Liver (tissue), 8 donors: ENCODE measurements at regions not wholly inside any gene's neighbourhood (a gene's known extent, or its start where the extent isn't known, plus 50 kb on each side); places are given as distances from the start of the nearest gene placed in this dataset.

ENCODE experiments used
- DNase-seq: peaks from one replicate; pipeline ENCODE4 v3.0.0-alpha.2; 2017; ENCODE audit warnings: low spot score
- H3K27ac ChIP-seq, 2 donors: one replicate each; pipeline ENCODE4 v1.7.0; 2013; ENCODE audit warnings: inconsistent platforms in 2 of 2, low read length in 2 of 2, control low read depth in 1 of 2, low read depth in 1 of 2, mild to moderate bottlenecking in 1 of 2
- H3K27me3 ChIP-seq, 4 donors: one replicate each; pipeline versions ENCODE4 v1.6.1 to v1.7.0; 2013; ENCODE audit warnings: low read length in 3 of 4, inconsistent platforms in 1 of 4, mild to moderate bottlenecking in 1 of 4, moderate library complexity in 1 of 4; ENCODE audit not compliant: control insufficient read depth in 4 of 4, insufficient read depth in 4 of 4
- H3K36me3 ChIP-seq, 4 donors: one replicate each; pipeline versions ENCODE4 v1.6.1 to v1.7.0; 2013; ENCODE audit warnings: low read length in 3 of 4, mild to moderate bottlenecking in 3 of 4, low read depth in 1 of 4, moderate library complexity in 1 of 4; ENCODE audit not compliant: control insufficient read depth in 4 of 4, insufficient read depth in 3 of 4
- H3K4me1 ChIP-seq, 4 donors: one replicate each; pipeline versions ENCODE4 v1.6.1 to v1.7.0; 2013; ENCODE audit warnings: low read length in 3 of 4, mild to moderate bottlenecking in 3 of 4, moderate library complexity in 1 of 4; ENCODE audit not compliant: control insufficient read depth in 4 of 4, insufficient read depth in 4 of 4
- H3K4me3 ChIP-seq, 3 donors: one replicate each; pipeline versions ENCODE4 v1.6.1 to v1.7.0; 2013; ENCODE audit warnings: low read length in 3 of 3, control low read depth in 1 of 3, low read depth in 1 of 3, mild to moderate bottlenecking in 1 of 3
- H3K9ac ChIP-seq, 2 donors: one replicate each; pipeline ENCODE4 v1.7.0; 2013; ENCODE audit warnings: low read length in 2 of 2, mild to moderate bottlenecking in 2 of 2, moderate library complexity in 2 of 2, control low read depth in 1 of 2, low read depth in 1 of 2
- H3K9me3 ChIP-seq, 4 donors: one replicate each; pipeline versions ENCODE4 v1.6.1 to v1.7.0; 2013; ENCODE audit warnings: low read length in 3 of 4; ENCODE audit not compliant: control insufficient read depth in 4 of 4
- ATF3 ChIP-seq: IDR thresholded peaks from 2 replicates; pipeline ENCODE4 v1.6.1; 2016; ENCODE audit warnings: antibody characterized with exemption
- CTCF ChIP-seq: fragments of 150-350 bp; IDR thresholded peaks from 2 replicates; pipeline ENCODE4 v1.5.1; 2017; ENCODE audit warnings: improper control_type of control experiment, low read depth, low read length; ENCODE audit not compliant: missing input control
- EGR1 ChIP-seq, 2 donors: IDR thresholded peaks; 2 replicates each; pipeline ENCODE4 v1.6.1; 2016 to 2018; ENCODE audit warnings: antibody characterized with exemption in 2 of 2, low read depth in 2 of 2
- GABPA ChIP-seq, 2 donors: IDR thresholded peaks in 1 of 2; conservative IDR thresholded peaks in 1 of 2; 2 replicates each; pipeline ENCODE4 v1.6.1; 2016; ENCODE audit warnings: antibody characterized with exemption in 2 of 2, mild to moderate bottlenecking in 1 of 2, moderate library complexity in 1 of 2
- HNF4A ChIP-seq, 2 donors: conservative IDR thresholded peaks; 2 replicates each; pipeline ENCODE4 v1.6.1; 2016; ENCODE audit warnings: antibody characterized with exemption in 2 of 2, mild to moderate bottlenecking in 2 of 2
- HNF4G ChIP-seq: IDR thresholded peaks from 2 replicates; pipeline ENCODE4 v1.6.1; 2016; ENCODE audit warnings: antibody characterized with exemption
- JUND ChIP-seq, 2 donors: IDR thresholded peaks; 2 replicates each; pipeline ENCODE4 v1.6.1; 2016; ENCODE audit warnings: antibody characterized with exemption in 2 of 2
- NR2F2 ChIP-seq: IDR thresholded peaks from 2 replicates; pipeline ENCODE4 v1.6.1; 2016; ENCODE audit warnings: antibody characterized with exemption
- RAD21 ChIP-seq, 2 donors: IDR thresholded peaks; 2 replicates each; pipeline ENCODE4 v1.6.1; 2016; ENCODE audit warnings: antibody characterized with exemption in 2 of 2, mild to moderate bottlenecking in 2 of 2
- REST ChIP-seq: IDR thresholded peaks from 2 replicates; pipeline ENCODE4 v1.6.1; 2016; ENCODE audit warnings: antibody characterized with exemption, mild to moderate bottlenecking
- RXRA ChIP-seq, 2 donors: IDR thresholded peaks; 2 replicates each; pipeline ENCODE4 v1.6.1; 2017 to 2018; ENCODE audit warnings: antibody characterized with exemption in 2 of 2, mild to moderate bottlenecking in 1 of 2
- TAF1 ChIP-seq: conservative IDR thresholded peaks from 2 replicates; pipeline ENCODE4 v1.6.1; 2016; ENCODE audit warnings: antibody characterized with exemption, mild to moderate bottlenecking
- YY1 ChIP-seq: IDR thresholded peaks from 2 replicates; pipeline ENCODE4 v1.6.1; 2016; ENCODE audit warnings: antibody characterized with exemption, mild to moderate bottlenecking
- ZBTB33 ChIP-seq: IDR thresholded peaks from 2 replicates; pipeline ENCODE4 v1.6.1; 2016; ENCODE audit warnings: antibody characterized with exemption
- WGBS: extraction: QIAGEN DNeasy Blood & Tissue Kit; methylation state at CpG from one replicate; pipeline ENCODE4 v1.1.7; 2013; 5-methylcytosine and 5-hydroxymethylcytosine counted together
- donor health status: healthy.
- donor health status: healthy.
- donor health status: healthy.
- donor health status: healthy.
- donor health status: healthy.

- Histone ChIP-seq H3K36me3 (no peaks in the 10 kb centered on the region), H3K27me3 (no peaks in the 10 kb centered on the region), H3K4me3 (no peak overlapping the region), H3K4me1 (no peaks in the 10 kb centered on the region), H3K9ac (no peak overlapping the region), H3K9me3 (no peaks in the 10 kb centered on the region), H3K27ac (no peak overlapping the region)
- TF ChIP-seq TAF1 = no peak
- TF ChIP-seq RXRA (IDR thresholded peaks at IDR 0.05) = no peak
- no peak for TF ChIP-seq HNF4G
- no peak for TF ChIP-seq ZBTB33
- no peak for TF ChIP-seq EGR1 (IDR thresholded peaks at IDR 0.05; ENCODE audit: low read depth in 2 of 2)
- no peak for TF ChIP-seq JUND (IDR thresholded peaks at IDR 0.05)
- TF ChIP-seq NR2F2 = no peak
- no peak for TF ChIP-seq ATF3
- TF ChIP-seq REST = no peak
- TF ChIP-seq RAD21 (IDR thresholded peaks at IDR 0.05) = no peak
- TF ChIP-seq CTCF = no peak
- WGBS = 93% methylated on average over 7 of the region's 7 CpGs
- DNase-seq = no peak
Measured at GRCh38 chr12:93290391-93290790, 87.3 kb upstream of the NUDT4 start.

- Histone ChIP-seq H3K4me3 (no peak overlapping the region), H3K27me3 (no peaks in the 10 kb centered on the region), H3K9me3 (no peaks in the 10 kb centered on the region), H3K9ac (no peak overlapping the region), H3K36me3 (no peaks in the 10 kb centered on the region), H3K4me1 (no peaks in the 10 kb centered on the region), H3K27ac (no peak overlapping the region)
- no peak for DNase-seq
- TF ChIP-seq TAF1 (no peak), REST (no peak), RAD21 (IDR thresholded peaks at IDR 0.05) (no peak), RXRA (IDR thresholded peaks at IDR 0.05) (no peak), HNF4A (conservative IDR thresholded peaks at IDR 0.05) (no peak), ATF3 (no peak), JUND (IDR thresholded peaks at IDR 0.05) (no peak), GABPA (IDR thresholded peaks at IDR 0.05 in 1 of 2, conservative IDR thresholded peaks at IDR 0.05 in 1 of 2) (no peak), YY1 (no peak), ZBTB33 (no peak)
- WGBS = 95% methylated on average over 6 of the region's 6 CpGs
Measured at GRCh38 chr12:93292213-93292612, 85.5 kb upstream of the NUDT4 start.
